C4-2B (cell line): ENCODE measurements at regions not wholly inside any gene's neighbourhood (a gene's known extent, or its start where the extent isn't known, plus 50 kb on each side); places are given as distances from the start of the nearest gene placed in this dataset.
A peak's percentile ranks its signal among the peaks of the same experiment; 100 is the strongest.

ENCODE experiments used
- ZFX ChIP-seq: fragments of 450-650 bp; IDR thresholded peaks from 2 replicates; pipeline ENCODE4 v1.6.1; 2017
- TF ChIP-seq, protein P1 (sequence below): fragments of 450-650 bp; conservative IDR thresholded peaks from 2 replicates; pipeline ENCODE4 v1.5.1; 2017; ENCODE audit warnings: mild to moderate bottlenecking

- TF ChIP-seq, protein P1, sequence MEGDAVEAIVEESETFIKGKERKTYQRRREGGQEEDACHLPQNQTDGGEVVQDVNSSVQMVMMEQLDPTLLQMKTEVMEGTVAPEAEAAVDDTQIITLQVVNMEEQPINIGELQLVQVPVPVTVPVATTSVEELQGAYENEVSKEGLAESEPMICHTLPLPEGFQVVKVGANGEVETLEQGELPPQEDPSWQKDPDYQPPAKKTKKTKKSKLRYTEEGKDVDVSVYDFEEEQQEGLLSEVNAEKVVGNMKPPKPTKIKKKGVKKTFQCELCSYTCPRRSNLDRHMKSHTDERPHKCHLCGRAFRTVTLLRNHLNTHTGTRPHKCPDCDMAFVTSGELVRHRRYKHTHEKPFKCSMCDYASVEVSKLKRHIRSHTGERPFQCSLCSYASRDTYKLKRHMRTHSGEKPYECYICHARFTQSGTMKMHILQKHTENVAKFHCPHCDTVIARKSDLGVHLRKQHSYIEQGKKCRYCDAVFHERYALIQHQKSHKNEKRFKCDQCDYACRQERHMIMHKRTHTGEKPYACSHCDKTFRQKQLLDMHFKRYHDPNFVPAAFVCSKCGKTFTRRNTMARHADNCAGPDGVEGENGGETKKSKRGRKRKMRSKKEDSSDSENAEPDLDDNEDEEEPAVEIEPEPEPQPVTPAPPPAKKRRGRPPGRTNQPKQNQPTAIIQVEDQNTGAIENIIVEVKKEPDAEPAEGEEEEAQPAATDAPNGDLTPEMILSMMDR, result peak; percentile 67
- no peak for TF ChIP-seq ZFX
Observed at GRCh38 chr15:95024351-95024750, 793.0 kb downstream of the MCTP2 start.
